GM19452 (cell line): ENCODE measurements at regions not wholly inside any gene's neighbourhood (a gene's known extent, or its start where the extent isn't known, plus 50 kb on each side); places are given as distances from the start of the nearest gene placed in this dataset.

Experiments used
- ATAC-seq: cut with Tn5 transposase; IDR thresholded peaks from one replicate; pipeline ENCODE4 v1.9.1; 2021; ENCODE audit not compliant: unreplicated experiment

GRCh38 chr2:180175736-180176135 lies 168.6 kb upstream of the CWC22 start:
- no peak for ATAC-seq

DNA sequence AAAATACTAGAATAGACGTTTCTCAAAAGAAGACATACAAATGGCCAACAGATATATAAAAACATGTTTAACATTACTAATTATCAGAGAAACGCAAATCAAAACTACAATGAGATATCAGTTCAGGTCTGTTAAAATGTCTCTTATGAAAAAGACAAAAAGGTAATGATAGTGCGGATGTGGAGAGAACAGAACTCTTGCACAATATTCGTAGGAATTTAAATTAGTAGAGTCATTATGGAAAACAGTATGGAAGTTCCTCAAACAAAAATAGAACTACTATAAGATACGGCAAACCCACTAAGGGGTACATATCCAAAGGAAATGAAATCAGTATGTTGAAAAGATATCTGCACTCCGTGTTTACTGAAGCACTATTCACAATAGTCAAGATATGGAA lies 167.5 kb upstream of the CWC22 start:
- no peak for ATAC-seq

DNA sequence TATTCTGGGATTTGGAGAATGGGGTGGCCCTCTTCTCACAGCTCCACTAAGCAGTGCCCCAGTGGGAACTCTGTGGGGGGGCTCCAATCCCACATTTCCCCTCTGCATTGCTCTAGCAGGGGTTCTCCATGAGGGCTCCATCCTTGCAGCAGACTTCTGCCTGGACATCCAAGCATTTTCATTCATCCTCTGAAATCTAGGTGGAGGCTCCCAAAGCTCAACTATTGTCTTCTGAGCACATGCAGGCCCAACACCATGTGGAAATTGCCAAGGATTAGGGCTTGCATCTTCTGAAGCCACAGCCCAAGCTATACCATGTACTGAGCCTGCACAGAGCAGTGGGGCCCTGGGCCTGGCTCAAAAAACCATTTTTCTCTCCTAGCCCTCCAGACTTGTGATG lies 162.4 kb upstream of the CWC22 start:
- no peak for ATAC-seq

DNA sequence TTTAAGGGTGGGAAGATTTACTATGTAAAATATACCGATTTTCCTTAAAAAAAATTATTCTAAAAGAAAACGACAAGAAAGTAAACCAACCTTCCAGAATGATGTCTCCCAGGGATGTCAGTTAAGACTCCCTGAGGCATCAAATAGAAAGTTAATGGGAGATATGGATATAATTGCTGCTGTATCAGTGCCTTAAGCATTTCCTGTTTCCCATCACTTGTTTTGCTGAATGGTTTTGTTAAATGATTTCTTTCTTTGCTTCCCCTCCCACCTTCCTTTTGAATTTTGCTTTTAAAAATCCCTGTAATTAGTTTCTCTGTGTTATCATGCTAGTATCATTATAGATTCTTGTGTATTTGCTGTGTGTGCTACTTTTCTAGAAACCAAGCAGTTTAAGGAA lies 154.3 kb upstream of the CWC22 start:
- ATAC-seq: no peak

DNA sequence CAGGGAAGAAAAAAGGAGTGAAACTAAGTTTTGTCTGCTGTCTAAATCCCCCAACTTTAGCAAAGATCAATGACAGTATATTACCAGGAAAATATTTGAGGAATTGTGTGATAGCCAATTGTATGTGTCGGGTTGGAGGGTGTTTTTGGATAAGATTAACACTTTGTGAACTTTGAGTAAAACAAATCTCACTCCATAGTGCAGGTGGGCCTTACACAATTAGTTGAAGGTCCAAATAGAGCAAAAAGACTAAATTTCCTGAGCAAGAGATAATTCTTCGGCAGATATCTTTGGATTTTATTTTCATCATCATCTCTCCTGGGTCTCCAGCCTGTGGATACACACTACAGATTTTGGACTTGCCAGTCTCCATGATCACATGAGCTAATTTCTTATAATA lies 152.8 kb upstream of the CWC22 start:
- ATAC-seq: no peak

GRCh38 chr2:180158961-180159360 lies 151.9 kb upstream of the CWC22 start:
- ATAC-seq: no peak

GRCh38 chr2:180156651-180157050 lies 149.6 kb upstream of the CWC22 start:
- no peak for ATAC-seq

- ATAC-seq: no peak
Measured at GRCh38 chr2:180150606-180151005, 143.5 kb upstream of the CWC22 start.

DNA sequence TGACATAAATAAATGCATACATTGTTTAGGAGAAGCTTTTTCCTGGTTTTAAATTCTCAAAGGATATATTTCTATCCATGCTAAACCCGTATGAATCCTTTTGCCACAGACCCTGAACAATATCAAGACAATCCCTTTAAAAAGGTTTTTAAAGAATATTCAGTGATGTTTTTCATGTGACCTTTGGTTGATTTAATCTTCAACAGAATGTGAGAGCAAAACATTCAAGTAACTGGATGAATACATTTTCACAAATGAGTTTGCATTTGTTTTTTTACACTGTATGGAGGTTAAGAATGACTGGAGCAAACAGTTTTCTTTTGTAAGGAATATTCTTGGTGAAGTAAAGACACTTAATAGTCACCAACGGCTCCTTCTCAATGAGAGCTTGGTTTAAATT lies 139.4 kb upstream of the CWC22 start:
- ATAC-seq: no peak

GRCh38 chr2:180146114-180146513 lies 139.0 kb upstream of the CWC22 start:
- no peak for ATAC-seq

GRCh38 chr2:180145163-180145562 lies 138.1 kb upstream of the CWC22 start:
- ATAC-seq: no peak

DNA sequence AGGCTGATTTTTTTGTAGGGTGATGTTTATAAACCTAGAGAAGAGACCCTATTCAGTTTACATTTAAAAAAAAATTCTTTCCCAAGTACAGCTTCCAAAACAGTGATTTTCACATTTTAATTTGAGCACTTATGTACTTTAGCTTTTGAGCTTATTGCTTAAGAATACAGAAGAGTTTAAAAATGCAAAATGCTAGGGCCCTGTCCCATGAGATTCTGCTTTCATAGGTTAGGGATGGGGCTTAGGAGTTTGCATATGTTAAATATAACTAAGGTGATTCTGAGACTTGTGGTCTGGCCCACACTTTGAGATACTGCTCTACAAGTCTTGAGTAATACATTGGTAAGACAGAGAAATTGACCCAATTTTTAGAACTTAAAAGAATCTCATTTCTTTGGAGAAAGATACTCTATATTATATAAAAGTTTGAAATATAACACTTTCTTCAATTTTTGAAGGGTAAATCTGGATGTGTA lies 137.3 kb upstream of the CWC22 start:
- no peak for ATAC-seq

GRCh38 chr2:180143633-180144337 lies 136.7 kb upstream of the CWC22 start:
- ATAC-seq: no peak

DNA sequence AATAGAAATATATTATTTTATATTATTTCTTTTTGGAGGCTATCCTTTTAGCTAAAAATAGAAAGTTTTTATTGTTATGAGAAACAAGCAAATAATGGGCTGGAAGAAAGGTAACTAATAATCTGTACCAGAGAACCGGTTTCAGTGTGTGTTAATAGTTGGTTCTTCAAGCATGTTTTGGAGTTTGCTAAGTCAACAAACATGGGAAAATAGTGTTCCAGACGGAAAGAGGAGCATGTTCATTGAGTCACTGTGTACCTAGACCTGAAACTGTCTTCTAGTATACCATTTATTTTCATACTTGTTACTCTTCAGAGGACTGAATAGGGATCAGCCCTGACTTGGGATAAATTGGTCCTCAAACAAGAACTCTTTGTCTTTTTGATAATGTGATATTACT lies 134.5 kb upstream of the CWC22 start:
- no peak for ATAC-seq

DNA sequence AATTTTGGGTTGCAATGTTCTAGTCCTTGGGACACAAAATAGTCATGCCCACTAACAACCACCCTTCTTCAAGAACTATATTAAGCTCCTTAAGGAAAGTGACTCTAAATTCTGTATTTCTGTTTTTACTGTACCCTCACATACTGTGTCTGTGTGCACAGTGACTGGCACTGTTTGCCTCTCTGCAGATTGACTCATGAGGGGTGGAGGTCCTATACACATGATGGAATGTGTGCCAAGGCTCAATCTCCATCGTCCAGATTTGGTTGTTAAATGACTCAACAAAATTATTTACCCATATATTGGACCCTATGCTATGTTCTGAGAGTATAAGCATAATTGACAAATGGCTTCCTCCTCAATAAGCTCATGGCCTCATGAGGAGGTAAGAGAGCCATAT lies 126.6 kb upstream of the CWC22 start:
- ATAC-seq: no peak

DNA sequence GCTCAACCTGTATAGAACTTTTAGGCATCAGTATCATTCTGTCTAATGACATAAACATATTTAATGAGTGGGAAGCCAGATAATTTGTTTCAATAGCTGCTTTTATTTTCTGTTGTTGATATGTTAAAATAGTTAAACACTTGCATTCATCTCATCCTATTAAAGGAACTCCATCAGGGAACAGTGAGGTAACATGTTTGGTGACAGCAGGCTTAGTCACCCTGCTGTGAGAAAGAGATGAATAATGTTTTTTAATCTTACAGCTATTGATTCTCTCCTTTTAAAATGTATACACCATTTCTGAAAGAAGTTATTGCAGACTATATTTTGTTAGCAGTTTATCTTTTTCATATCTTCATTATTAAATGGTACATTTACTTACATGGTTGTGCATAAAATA lies 123.3 kb upstream of the CWC22 start:
- no peak for ATAC-seq

GRCh38 chr2:180128861-180129260 lies 121.8 kb upstream of the CWC22 start:
- no peak for ATAC-seq

- ATAC-seq: peak; percentile 65
Measured at GRCh38 chr2:180125245-180125962, 118.3 kb upstream of the CWC22 start.

DNA sequence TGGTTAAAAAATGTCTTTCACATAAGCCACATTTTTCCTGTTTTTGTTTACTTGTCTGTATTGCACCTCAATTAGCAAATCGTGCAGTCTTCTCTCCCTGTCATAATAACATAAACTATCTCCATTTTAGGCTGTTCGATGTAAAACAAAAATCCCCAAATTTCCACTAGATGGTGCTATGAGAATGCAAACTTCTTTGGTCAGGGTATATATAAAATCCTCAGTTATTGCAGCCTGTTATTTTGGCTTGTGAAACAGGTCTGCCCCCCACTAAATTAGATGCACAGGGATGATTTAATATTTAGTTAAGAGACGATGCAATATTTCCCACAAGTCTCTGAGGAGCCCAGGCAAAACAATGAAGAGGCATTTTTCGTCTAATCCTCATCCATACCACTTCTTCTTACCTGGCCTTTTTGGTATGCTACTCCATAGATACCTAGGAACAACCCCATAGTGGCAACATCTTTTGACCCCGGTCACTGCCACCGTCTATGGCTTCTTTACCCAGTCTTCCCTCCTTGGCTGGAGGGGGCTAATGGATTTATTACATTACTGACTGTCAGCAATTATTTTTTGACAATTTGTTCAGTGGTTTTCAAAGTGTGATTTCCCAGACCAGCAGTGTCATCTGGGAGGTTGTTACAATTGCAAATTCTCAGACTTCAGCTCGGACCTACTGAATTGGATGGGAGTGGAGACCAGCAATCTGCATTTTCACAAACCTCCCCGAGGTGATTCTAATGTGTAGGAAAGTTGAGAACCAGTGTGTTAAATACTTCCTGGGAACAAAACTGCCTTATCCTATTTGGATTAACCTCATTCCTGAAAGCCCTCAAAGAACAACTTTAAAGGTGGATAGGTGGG lies 117.4 kb upstream of the CWC22 start:
- no peak for ATAC-seq

DNA sequence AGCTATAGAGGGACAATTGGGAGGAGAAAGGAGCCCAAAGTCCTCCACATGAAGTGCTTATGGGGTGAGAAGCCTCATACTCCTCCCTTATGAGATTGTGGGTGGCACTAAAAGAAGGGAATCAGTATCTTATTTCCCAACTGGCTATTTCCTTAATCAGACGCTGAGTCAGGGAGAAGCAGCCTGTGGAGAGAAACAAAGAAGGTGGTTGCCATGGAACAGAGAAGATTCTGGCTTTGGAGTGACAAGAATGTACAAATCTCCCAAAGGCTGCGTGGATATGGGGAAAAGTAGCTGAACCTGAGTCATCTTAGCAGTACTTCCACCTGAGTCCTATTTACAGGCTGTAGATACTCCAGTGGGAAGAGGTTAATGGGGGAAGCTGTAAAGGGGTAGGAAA lies 115.8 kb upstream of the CWC22 start:
- ATAC-seq: no peak

DNA sequence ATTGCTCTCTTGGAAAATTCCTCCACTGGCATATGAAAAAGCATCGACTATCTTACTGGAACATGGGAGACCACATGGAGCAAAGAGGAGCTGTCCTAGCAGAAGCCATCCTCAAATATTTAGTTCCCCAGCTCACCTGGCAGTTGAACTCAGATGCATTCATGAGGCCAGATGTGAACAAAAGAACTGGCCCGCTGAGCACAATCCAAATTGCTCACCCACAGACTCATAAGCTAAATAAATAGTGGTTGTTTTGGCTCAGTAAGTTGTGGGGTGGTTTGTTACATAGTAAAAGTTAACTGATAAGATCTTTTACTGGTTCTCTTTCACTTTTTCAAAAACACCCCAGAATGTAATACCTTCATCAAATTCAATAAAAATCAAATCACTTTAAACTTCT lies 108.6 kb upstream of the CWC22 start:
- no peak for ATAC-seq

GRCh38 chr2:180115269-180115668 lies 108.2 kb upstream of the CWC22 start:
- no peak for ATAC-seq
